Liver (tissue), 8 donors: ENCODE measurements at regions not wholly inside any gene's neighbourhood (a gene's known extent, or its start where the extent isn't known, plus 50 kb on each side); places are given as distances from the start of the nearest gene placed in this dataset.
"Not testable (repeated sequence)": the region's sequence is repeated elsewhere in the genome, so short reads cannot be mapped to it uniquely, and the experiment has no call there.

Source experiments
- DNase-seq: peaks from one replicate; pipeline ENCODE4 v3.0.0-alpha.2; 2017; ENCODE audit warnings: low spot score
- H3K27ac ChIP-seq, 2 donors: one replicate each; pipeline ENCODE4 v1.7.0; 2013; ENCODE audit warnings: inconsistent platforms in 2 of 2, low read length in 2 of 2, control low read depth in 1 of 2, low read depth in 1 of 2, mild to moderate bottlenecking in 1 of 2
- H3K27me3 ChIP-seq, 4 donors: one replicate each; pipeline versions ENCODE4 v1.6.1 to v1.7.0; 2013; ENCODE audit warnings: low read length in 3 of 4, inconsistent platforms in 1 of 4, mild to moderate bottlenecking in 1 of 4, moderate library complexity in 1 of 4; ENCODE audit not compliant: control insufficient read depth in 4 of 4, insufficient read depth in 4 of 4
- H3K36me3 ChIP-seq, 4 donors: one replicate each; pipeline versions ENCODE4 v1.6.1 to v1.7.0; 2013; ENCODE audit warnings: low read length in 3 of 4, mild to moderate bottlenecking in 3 of 4, low read depth in 1 of 4, moderate library complexity in 1 of 4; ENCODE audit not compliant: control insufficient read depth in 4 of 4, insufficient read depth in 3 of 4
- H3K4me1 ChIP-seq, 4 donors: one replicate each; pipeline versions ENCODE4 v1.6.1 to v1.7.0; 2013; ENCODE audit warnings: low read length in 3 of 4, mild to moderate bottlenecking in 3 of 4, moderate library complexity in 1 of 4; ENCODE audit not compliant: control insufficient read depth in 4 of 4, insufficient read depth in 4 of 4
- H3K4me3 ChIP-seq, 3 donors: one replicate each; pipeline versions ENCODE4 v1.6.1 to v1.7.0; 2013; ENCODE audit warnings: low read length in 3 of 3, control low read depth in 1 of 3, low read depth in 1 of 3, mild to moderate bottlenecking in 1 of 3
- H3K9ac ChIP-seq, 2 donors: one replicate each; pipeline ENCODE4 v1.7.0; 2013; ENCODE audit warnings: low read length in 2 of 2, mild to moderate bottlenecking in 2 of 2, moderate library complexity in 2 of 2, control low read depth in 1 of 2, low read depth in 1 of 2
- H3K9me3 ChIP-seq, 4 donors: one replicate each; pipeline versions ENCODE4 v1.6.1 to v1.7.0; 2013; ENCODE audit warnings: low read length in 3 of 4; ENCODE audit not compliant: control insufficient read depth in 4 of 4
- ATF3 ChIP-seq: IDR thresholded peaks from 2 replicates; pipeline ENCODE4 v1.6.1; 2016; ENCODE audit warnings: antibody characterized with exemption
- CTCF ChIP-seq: fragments of 150-350 bp; IDR thresholded peaks from 2 replicates; pipeline ENCODE4 v1.5.1; 2017; ENCODE audit warnings: improper control_type of control experiment, low read depth, low read length; ENCODE audit not compliant: missing input control
- FOXA1 ChIP-seq: IDR thresholded peaks from 2 replicates; pipeline ENCODE4 v1.6.1; 2016; ENCODE audit warnings: antibody characterized with exemption
- GABPA ChIP-seq, 2 donors: IDR thresholded peaks in 1 of 2; conservative IDR thresholded peaks in 1 of 2; 2 replicates each; pipeline ENCODE4 v1.6.1; 2016; ENCODE audit warnings: antibody characterized with exemption in 2 of 2, mild to moderate bottlenecking in 1 of 2, moderate library complexity in 1 of 2
- HNF4A ChIP-seq, 2 donors: conservative IDR thresholded peaks; 2 replicates each; pipeline ENCODE4 v1.6.1; 2016; ENCODE audit warnings: antibody characterized with exemption in 2 of 2, mild to moderate bottlenecking in 2 of 2
- JUND ChIP-seq, 2 donors: IDR thresholded peaks; 2 replicates each; pipeline ENCODE4 v1.6.1; 2016; ENCODE audit warnings: antibody characterized with exemption in 2 of 2
- NR2F2 ChIP-seq: IDR thresholded peaks from 2 replicates; pipeline ENCODE4 v1.6.1; 2016; ENCODE audit warnings: antibody characterized with exemption
- RAD21 ChIP-seq, 2 donors: IDR thresholded peaks; 2 replicates each; pipeline ENCODE4 v1.6.1; 2016; ENCODE audit warnings: antibody characterized with exemption in 2 of 2, mild to moderate bottlenecking in 2 of 2
- REST ChIP-seq: IDR thresholded peaks from 2 replicates; pipeline ENCODE4 v1.6.1; 2016; ENCODE audit warnings: antibody characterized with exemption, mild to moderate bottlenecking
- RXRA ChIP-seq, 2 donors: IDR thresholded peaks; 2 replicates each; pipeline ENCODE4 v1.6.1; 2017 to 2018; ENCODE audit warnings: antibody characterized with exemption in 2 of 2, mild to moderate bottlenecking in 1 of 2
- SP1 ChIP-seq: IDR thresholded peaks from 2 replicates; pipeline ENCODE4 v1.6.1; 2018; ENCODE audit warnings: antibody characterized with exemption, mild to moderate bottlenecking
- TAF1 ChIP-seq: conservative IDR thresholded peaks from 2 replicates; pipeline ENCODE4 v1.6.1; 2016; ENCODE audit warnings: antibody characterized with exemption, mild to moderate bottlenecking
- YY1 ChIP-seq: IDR thresholded peaks from 2 replicates; pipeline ENCODE4 v1.6.1; 2016; ENCODE audit warnings: antibody characterized with exemption, mild to moderate bottlenecking
- ZBTB33 ChIP-seq: IDR thresholded peaks from 2 replicates; pipeline ENCODE4 v1.6.1; 2016; ENCODE audit warnings: antibody characterized with exemption
- WGBS: extraction: QIAGEN DNeasy Blood & Tissue Kit; methylation state at CpG from one replicate; pipeline ENCODE4 v1.1.7; 2013; 5-methylcytosine and 5-hydroxymethylcytosine counted together
- donor health status: healthy.
- donor health status: healthy.
- donor health status: healthy.
- donor health status: healthy.
- donor health status: healthy.

GRCh38 chr2:60214626-60214875 lies 338.9 kb downstream of the BCL11A start (continued):
- TF ChIP-seq ZBTB33 (no peak), SP1 (no peak)

GRCh38 chr2:60213865-60214625 lies 339.4 kb downstream of the BCL11A start:
- H3K4me1 ChIP-seq: peaks cover 2 to 11% (median 6%) of the 10 kb centered on the region in 4 donors
- H3K9ac ChIP-seq: no peak overlapping the region
- H3K9me3 ChIP-seq: no peaks in the 10 kb centered on the region
- TF ChIP-seq JUND (IDR thresholded peaks at IDR 0.05) (no peak), RXRA (IDR thresholded peaks at IDR 0.05) (peak in 1 of 2 donors; percentile 11), SP1 (peak; percentile 39), GABPA (IDR thresholded peaks at IDR 0.05 in 1 of 2, conservative IDR thresholded peaks at IDR 0.05 in 1 of 2) (peak in 1 of 2 donors; percentile 36), CTCF (no peak), RAD21 (IDR thresholded peaks at IDR 0.05) (peak; percentile 29 to 58), HNF4A (conservative IDR thresholded peaks at IDR 0.05) (peak; percentile 22 to 38)
- H3K36me3 ChIP-seq: no peaks in the 10 kb centered on the region
- WGBS: 56% methylated on average over 16 of the region's 16 CpGs
- no peak overlapping the region for H3K27ac ChIP-seq
- H3K4me3 ChIP-seq: no peak overlapping the region
- DNase-seq: no peak
- no peaks in the 10 kb centered on the region for H3K27me3 ChIP-seq

- H3K4me1 ChIP-seq: peaks cover 2 to 11% (median 6%) of the 10 kb centered on the region in 4 donors
- no peak overlapping the region for H3K9ac ChIP-seq
- TF ChIP-seq YY1 (no peak), ATF3 (no peak), FOXA1 (no peak), NR2F2 (no peak), REST (no peak), RXRA (IDR thresholded peaks at IDR 0.05) (no peak), TAF1 (no peak), JUND (IDR thresholded peaks at IDR 0.05) (no peak), RAD21 (IDR thresholded peaks at IDR 0.05) (no peak)
- no peak overlapping the region for H3K27ac ChIP-seq
- H3K4me3 ChIP-seq: no peak overlapping the region
- DNase-seq: no peak
- no peaks in the 10 kb centered on the region for H3K9me3 ChIP-seq
- H3K27me3 ChIP-seq: no peaks in the 10 kb centered on the region
- H3K36me3 ChIP-seq: no peaks in the 10 kb centered on the region
- WGBS: 78% methylated on average over 3 of the region's 3 CpGs
These were observed 341.1 kb downstream of the BCL11A start for GRCh38 chr2:60212181-60212945.

- 94% methylated on average over 19 of the region's 19 CpGs for WGBS
- not testable (repeated sequence) for H3K4me3 ChIP-seq
These were observed 364.4 kb downstream of the BCL11A start for GRCh38 chr2:60189006-60189405.

More at GRCh38 chr2:60189006-60189405, 364.4 kb downstream of the BCL11A start:
- DNase-seq, H3K27me3 ChIP-seq, H3K36me3 ChIP-seq, H3K27ac ChIP-seq, H3K4me1 ChIP-seq, H3K9ac ChIP-seq, H3K9me3 ChIP-seq: not testable (repeated sequence)
